GM10266 (cell line): ENCODE measurements at regions not wholly inside any gene's neighbourhood (a gene's known extent, or its start where the extent isn't known, plus 50 kb on each side); places are given as distances from the start of the nearest gene placed in this dataset.

Experiments used
- DNase-seq: peaks from one replicate; pipeline ENCODE4 v3.0.0; 2012; ENCODE audit errors: extremely low spot score
- TF ChIP-seq, protein P1 (sequence below): IDR thresholded peaks from 2 replicates; pipeline ENCODE4 v1.5.1; 2012; ENCODE audit warnings: mild to moderate bottlenecking, low read depth; ENCODE audit not compliant: control insufficient read depth, insufficient read depth; ENCODE audit errors: missing control alignments

DNA sequence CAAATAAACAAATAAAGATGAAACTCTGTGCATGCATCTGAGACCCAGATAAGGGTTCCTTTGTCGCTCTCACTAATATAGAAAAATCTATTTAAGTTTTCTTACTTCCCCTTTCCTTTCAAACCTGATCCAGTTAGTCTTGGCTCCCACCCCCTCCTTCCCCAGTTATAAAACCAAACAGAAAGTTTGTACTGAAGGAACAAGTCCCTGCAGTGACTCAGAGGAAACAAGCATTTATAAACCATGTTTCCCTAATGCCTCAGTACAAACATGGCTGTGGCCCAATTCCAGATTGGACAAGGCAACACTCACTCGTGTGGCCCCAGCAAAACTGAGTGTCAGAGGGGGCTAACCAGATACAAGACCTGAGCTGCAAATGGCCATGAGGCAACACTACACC, 65.5 kb upstream of the ARHGAP20 start:
- DNase-seq: no peak
- TF ChIP-seq, protein P1, sequence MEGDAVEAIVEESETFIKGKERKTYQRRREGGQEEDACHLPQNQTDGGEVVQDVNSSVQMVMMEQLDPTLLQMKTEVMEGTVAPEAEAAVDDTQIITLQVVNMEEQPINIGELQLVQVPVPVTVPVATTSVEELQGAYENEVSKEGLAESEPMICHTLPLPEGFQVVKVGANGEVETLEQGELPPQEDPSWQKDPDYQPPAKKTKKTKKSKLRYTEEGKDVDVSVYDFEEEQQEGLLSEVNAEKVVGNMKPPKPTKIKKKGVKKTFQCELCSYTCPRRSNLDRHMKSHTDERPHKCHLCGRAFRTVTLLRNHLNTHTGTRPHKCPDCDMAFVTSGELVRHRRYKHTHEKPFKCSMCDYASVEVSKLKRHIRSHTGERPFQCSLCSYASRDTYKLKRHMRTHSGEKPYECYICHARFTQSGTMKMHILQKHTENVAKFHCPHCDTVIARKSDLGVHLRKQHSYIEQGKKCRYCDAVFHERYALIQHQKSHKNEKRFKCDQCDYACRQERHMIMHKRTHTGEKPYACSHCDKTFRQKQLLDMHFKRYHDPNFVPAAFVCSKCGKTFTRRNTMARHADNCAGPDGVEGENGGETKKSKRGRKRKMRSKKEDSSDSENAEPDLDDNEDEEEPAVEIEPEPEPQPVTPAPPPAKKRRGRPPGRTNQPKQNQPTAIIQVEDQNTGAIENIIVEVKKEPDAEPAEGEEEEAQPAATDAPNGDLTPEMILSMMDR: no peak

DNA sequence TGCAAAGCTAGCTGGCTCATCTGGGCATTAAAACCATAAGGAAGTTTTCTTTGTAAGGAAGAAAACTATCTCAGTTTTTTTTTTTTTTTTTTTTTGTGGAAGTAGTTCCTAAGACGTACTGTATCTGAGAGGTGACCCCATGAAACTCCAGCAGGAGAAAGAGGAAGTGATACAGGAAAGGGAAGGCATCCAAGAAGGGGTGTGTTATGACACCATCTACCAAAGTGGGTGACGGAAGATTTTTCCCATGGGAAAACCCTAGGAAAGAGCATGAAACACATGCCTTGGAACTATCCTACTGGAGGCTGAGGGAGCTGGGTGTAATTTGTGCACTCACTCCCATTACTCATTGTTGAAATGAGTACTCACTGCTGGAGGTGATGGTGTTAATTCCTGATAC, 63.8 kb upstream of the ARHGAP20 start:
- DNase-seq: no peak
- TF ChIP-seq, protein P1: no peak

DNA sequence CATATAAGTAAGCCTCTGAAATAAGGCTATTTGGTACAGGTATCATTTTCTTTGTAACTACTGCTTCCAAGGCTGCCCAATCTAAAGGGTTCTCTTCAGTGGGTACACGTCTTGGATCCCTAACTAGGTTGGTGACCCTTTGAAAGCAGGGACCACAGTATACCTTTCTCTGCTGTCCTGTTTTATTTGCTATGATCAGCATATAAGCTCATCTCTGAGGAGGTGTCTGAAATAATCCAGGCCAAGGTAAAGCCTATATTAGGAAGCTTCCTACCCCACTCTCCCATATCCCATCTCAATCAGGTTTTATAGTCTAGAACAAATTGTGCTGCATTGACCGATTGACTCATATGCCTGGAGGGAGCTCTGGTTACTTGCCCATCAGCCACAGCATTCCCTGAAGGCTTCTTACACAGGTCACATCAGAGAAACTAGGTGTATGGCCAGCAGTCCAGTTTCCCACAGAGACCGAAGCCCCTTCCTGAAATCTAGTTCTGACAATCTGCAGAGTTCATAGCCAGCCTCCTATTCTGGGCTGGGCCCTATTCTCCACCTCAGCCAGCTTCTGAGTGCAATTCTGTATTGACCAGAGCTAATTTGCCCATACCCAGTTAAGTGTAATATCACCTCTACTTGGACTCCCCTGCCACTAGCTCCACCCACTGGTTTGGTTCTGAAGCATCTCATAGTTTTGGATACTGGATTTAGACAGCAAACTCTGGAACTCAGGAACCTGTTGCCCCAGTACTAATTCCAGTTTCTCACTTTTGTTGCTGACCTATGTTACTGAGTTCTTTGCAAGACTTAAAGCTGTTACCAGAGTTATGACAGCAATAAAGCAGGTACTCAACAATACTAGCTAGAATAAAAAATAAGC, 62.1 kb upstream of the ARHGAP20 start:
- TF ChIP-seq, protein P1: no peak
- no peak for DNase-seq

- TF ChIP-seq, protein P1: no peak
- DNase-seq: no peak
These were observed 61.2 kb upstream of the ARHGAP20 start for GRCh38 chr11:110773442-110773841.

DNA sequence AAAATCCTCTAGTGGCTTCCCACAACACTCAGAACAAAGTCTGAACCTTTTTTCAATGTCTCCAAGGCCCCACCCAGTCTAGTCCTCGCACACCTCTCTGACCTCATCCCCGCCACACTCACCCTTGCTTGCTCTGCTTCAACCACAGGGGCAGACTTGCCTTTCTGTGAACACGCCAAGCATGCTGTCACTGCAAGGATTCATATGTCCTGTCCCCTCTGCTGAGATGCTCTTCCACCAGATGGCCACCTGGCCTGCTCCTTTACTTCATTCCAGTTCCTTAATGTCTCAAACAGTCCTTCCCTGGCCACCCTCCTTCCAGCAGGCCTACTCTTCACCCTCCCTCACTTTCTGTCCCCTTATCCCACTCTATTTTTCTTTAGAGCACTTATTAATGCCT, 60.6 kb upstream of the ARHGAP20 start:
- TF ChIP-seq, protein P1: peak; percentile 9
- DNase-seq: no peak

- no peak for DNase-seq
- TF ChIP-seq, protein P1: no peak
These were observed 54.1 kb upstream of the ARHGAP20 start for GRCh38 chr11:110766316-110766715.

GRCh38 chr11:110764485-110764884, 52.2 kb upstream of the ARHGAP20 start:
- TF ChIP-seq, protein P1: no peak
- DNase-seq: no peak
